ENCODE measurements at regions not wholly inside any gene's neighbourhood (a gene's known extent, or its start where the extent isn't known, plus 50 kb on each side); places are given as distances from the start of the nearest gene placed in this dataset.

DNA sequence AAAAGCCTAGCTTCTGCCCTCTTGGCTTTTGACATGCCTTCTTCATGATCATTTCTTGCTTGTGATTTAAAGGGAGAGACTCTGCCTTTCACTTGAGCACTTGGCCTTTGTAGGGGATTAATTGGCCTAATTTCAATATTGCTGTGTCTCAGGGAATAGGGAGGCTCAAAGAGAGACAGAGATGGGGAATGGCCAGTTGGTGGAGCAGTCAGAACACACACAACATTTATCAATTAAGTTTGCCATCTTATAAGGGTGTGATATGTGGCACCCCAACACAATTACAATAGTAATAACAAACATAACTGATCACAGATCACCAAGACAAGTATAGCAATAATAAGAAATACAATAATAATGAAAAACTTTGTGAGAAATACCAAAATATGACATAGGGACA, 122.5 kb upstream of the VCX start:
- H3F3A ChIP-seq (ENCODE audit: control insufficient read depth, insufficient read depth) = no peaks in the 10 kb centered on the region
- no peaks in the 10 kb centered on the region for H3K9me3 ChIP-seq (ENCODE audit: control insufficient read depth, insufficient read depth, low read length)
- no peak overlapping the region for H3K4me2 ChIP-seq (ENCODE audit: low read length)
- no peak for TF ChIP-seq EZH2phosphoT487 (IDR thresholded peaks at IDR 0.05; ENCODE audit: borderline replicate concordance, low read length)
- TF ChIP-seq, protein P1, sequence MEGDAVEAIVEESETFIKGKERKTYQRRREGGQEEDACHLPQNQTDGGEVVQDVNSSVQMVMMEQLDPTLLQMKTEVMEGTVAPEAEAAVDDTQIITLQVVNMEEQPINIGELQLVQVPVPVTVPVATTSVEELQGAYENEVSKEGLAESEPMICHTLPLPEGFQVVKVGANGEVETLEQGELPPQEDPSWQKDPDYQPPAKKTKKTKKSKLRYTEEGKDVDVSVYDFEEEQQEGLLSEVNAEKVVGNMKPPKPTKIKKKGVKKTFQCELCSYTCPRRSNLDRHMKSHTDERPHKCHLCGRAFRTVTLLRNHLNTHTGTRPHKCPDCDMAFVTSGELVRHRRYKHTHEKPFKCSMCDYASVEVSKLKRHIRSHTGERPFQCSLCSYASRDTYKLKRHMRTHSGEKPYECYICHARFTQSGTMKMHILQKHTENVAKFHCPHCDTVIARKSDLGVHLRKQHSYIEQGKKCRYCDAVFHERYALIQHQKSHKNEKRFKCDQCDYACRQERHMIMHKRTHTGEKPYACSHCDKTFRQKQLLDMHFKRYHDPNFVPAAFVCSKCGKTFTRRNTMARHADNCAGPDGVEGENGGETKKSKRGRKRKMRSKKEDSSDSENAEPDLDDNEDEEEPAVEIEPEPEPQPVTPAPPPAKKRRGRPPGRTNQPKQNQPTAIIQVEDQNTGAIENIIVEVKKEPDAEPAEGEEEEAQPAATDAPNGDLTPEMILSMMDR (IDR thresholded peaks at IDR 0.05; ENCODE audit: low read depth, low read length, poor library complexity, severe bottlenecking) = no peak
- H3K27me3 ChIP-seq (ENCODE audit: control insufficient read depth, low read length) = no peaks in the 10 kb centered on the region
- H3K4me3 ChIP-seq (ENCODE audit: low read length) = no peak overlapping the region
- H3K27ac ChIP-seq (ENCODE audit: low read depth, low read length) = no peak overlapping the region
- H3K4me1 ChIP-seq (ENCODE audit: control insufficient read depth, low read length) = no peaks in the 10 kb centered on the region; the same call in 1 of the 2 replicates
- no peaks in the 10 kb centered on the region for H3K36me3 ChIP-seq (ENCODE audit: control insufficient read depth, low read length)
- no peaks in the 10 kb centered on the region for H4K20me1 ChIP-seq (ENCODE audit: control insufficient read depth, insufficient read depth, low read depth, low read length)
- no peaks in the 10 kb centered on the region for H3K9me2 ChIP-seq (replicated peaks; ENCODE audit: control insufficient read depth, low read length)
- H3K79me2 ChIP-seq (ENCODE audit: control insufficient read depth, low read length) = no peaks in the 10 kb centered on the region

DNA sequence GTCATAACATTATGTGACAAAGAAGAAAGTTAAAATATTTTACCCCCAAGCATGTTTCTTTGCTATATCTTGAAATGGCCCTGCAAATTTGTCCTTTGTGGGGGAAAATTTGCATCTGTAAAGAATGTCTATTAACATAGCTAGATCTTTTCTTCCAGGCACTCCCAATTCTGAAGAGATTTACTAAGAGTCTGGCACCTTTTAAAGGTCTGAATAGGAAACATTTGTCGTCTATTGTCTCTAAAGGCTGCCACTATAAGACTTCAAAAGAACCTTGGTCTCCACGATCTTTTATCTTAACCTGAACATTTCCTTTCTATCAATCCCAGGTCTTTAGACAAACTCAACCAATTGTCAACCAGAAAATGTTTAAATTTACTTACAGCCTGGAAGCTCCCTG, 128.6 kb upstream of the VCX start:
- no peaks in the 10 kb centered on the region for H3K27me3 ChIP-seq (ENCODE audit: control insufficient read depth, low read length)
- H3K36me3 ChIP-seq (ENCODE audit: control insufficient read depth, low read length) = no peaks in the 10 kb centered on the region
- TF ChIP-seq, protein P1 (IDR thresholded peaks at IDR 0.05; ENCODE audit: low read depth, low read length, poor library complexity, severe bottlenecking) = no peak
- TF ChIP-seq EZH2phosphoT487 (IDR thresholded peaks at IDR 0.05; ENCODE audit: borderline replicate concordance, low read length) = no peak
- no peak overlapping the region for H3K27ac ChIP-seq (ENCODE audit: low read depth, low read length)
- no peaks in the 10 kb centered on the region for H4K20me1 ChIP-seq (ENCODE audit: control insufficient read depth, insufficient read depth, low read depth, low read length)
- no peaks in the 10 kb centered on the region for H3K79me2 ChIP-seq (ENCODE audit: control insufficient read depth, low read length)
- H3K4me2 ChIP-seq (ENCODE audit: low read length) = no peak overlapping the region
- H3K9me2 ChIP-seq (replicated peaks; ENCODE audit: control insufficient read depth, low read length) = no peaks in the 10 kb centered on the region
- H3K4me1 ChIP-seq (ENCODE audit: control insufficient read depth, low read length) = no peaks in the 10 kb centered on the region
- no peaks in the 10 kb centered on the region for H3K9me3 ChIP-seq (ENCODE audit: control insufficient read depth, insufficient read depth, low read length)
- no peak overlapping the region for H3K4me3 ChIP-seq (ENCODE audit: low read length)
- H3F3A ChIP-seq (ENCODE audit: control insufficient read depth, insufficient read depth) = no peaks in the 10 kb centered on the region

DNA sequence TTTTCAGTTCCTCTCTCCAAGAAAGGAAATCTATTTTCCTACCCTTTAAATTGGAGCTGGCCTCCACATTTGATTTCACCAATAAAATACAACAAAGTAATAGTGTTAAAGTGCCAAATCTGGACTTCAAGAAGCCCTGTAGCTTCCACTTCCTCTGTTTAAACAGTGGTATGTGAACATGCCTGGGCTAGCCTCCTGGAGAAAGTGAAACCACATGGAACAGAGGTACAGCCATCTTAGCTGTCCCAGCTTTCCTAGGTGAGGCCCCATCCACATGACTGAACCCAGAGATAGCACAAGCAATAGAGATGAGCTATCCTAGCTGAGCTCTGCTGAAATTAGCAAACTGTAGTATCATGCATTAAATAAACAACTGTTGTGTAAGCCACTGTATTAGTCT, 131.8 kb upstream of the VCX start:
- H3F3A ChIP-seq (ENCODE audit: control insufficient read depth, insufficient read depth) = no peaks in the 10 kb centered on the region
- H4K20me1 ChIP-seq (ENCODE audit: control insufficient read depth, insufficient read depth, low read depth, low read length) = no peaks in the 10 kb centered on the region
- peaks cover 3% of the 10 kb centered on the region; the same call in 1 of the 2 replicates for H3K4me1 ChIP-seq (ENCODE audit: control insufficient read depth, low read length)
- no peak overlapping the region for H3K4me3 ChIP-seq (ENCODE audit: low read length)
- H3K4me2 ChIP-seq (ENCODE audit: low read length) = no peak overlapping the region
- H3K79me2 ChIP-seq (ENCODE audit: control insufficient read depth, low read length) = no peaks in the 10 kb centered on the region
- H3K27ac ChIP-seq (ENCODE audit: low read depth, low read length) = no peak overlapping the region
- H3K36me3 ChIP-seq (ENCODE audit: control insufficient read depth, low read length) = no peaks in the 10 kb centered on the region
- TF ChIP-seq, protein P1 (IDR thresholded peaks at IDR 0.05; ENCODE audit: low read depth, low read length, poor library complexity, severe bottlenecking) = no peak
- TF ChIP-seq EZH2phosphoT487 (IDR thresholded peaks at IDR 0.05; ENCODE audit: borderline replicate concordance, low read length) = no peak
- no peaks in the 10 kb centered on the region for H3K27me3 ChIP-seq (ENCODE audit: control insufficient read depth, low read length)
- H3K9me3 ChIP-seq (ENCODE audit: control insufficient read depth, insufficient read depth, low read length) = no peaks in the 10 kb centered on the region
- no peaks in the 10 kb centered on the region for H3K9me2 ChIP-seq (replicated peaks; ENCODE audit: control insufficient read depth, low read length)

DNA sequence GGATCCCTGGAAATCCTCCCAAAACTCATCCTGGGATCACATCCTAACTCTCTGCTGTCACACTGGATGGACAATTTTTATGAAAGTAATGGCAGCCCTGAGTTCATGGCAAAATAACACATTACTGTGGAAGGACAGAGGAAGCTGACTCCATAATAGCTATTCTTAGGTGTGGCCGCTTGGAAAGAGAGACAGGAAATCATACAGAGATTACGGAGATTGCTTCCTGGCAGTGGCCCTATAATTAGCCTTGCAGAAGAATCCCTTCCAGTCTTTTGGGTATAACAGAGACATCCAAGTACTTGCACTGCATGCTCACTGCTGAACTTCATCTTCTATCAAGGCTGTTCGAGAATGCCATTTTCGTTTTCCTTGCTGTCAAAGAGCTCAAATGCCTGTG, 133.1 kb upstream of the VCX start:
- no peak overlapping the region for H3K4me2 ChIP-seq (ENCODE audit: low read length)
- peaks cover 16% of the 10 kb centered on the region for H3K4me1 ChIP-seq (ENCODE audit: control insufficient read depth, low read length)
- H3K4me3 ChIP-seq (ENCODE audit: low read length) = no peak overlapping the region
- H3K27me3 ChIP-seq (ENCODE audit: control insufficient read depth, low read length) = no peaks in the 10 kb centered on the region
- H3K79me2 ChIP-seq (ENCODE audit: control insufficient read depth, low read length) = no peaks in the 10 kb centered on the region
- no peaks in the 10 kb centered on the region for H3K36me3 ChIP-seq (ENCODE audit: control insufficient read depth, low read length)
- no peaks in the 10 kb centered on the region for H4K20me1 ChIP-seq (ENCODE audit: control insufficient read depth, insufficient read depth, low read depth, low read length)
- no peaks in the 10 kb centered on the region for H3F3A ChIP-seq (ENCODE audit: control insufficient read depth, insufficient read depth)
- no peaks in the 10 kb centered on the region for H3K9me2 ChIP-seq (replicated peaks; ENCODE audit: control insufficient read depth, low read length)
- no peak overlapping the region for H3K27ac ChIP-seq (ENCODE audit: low read depth, low read length)
- no peaks in the 10 kb centered on the region for H3K9me3 ChIP-seq (ENCODE audit: control insufficient read depth, insufficient read depth, low read length)
- TF ChIP-seq, protein P1 (IDR thresholded peaks at IDR 0.05; ENCODE audit: low read depth, low read length, poor library complexity, severe bottlenecking) = no peak
- TF ChIP-seq EZH2phosphoT487 (IDR thresholded peaks at IDR 0.05; ENCODE audit: borderline replicate concordance, low read length) = no peak

All from DOHH2 (cell line).